ENCODE measurements at regions not wholly inside any gene's neighbourhood (a gene's known extent, or its start where the extent isn't known, plus 50 kb on each side); places are given as distances from the start of the nearest gene placed in this dataset.

DNA sequence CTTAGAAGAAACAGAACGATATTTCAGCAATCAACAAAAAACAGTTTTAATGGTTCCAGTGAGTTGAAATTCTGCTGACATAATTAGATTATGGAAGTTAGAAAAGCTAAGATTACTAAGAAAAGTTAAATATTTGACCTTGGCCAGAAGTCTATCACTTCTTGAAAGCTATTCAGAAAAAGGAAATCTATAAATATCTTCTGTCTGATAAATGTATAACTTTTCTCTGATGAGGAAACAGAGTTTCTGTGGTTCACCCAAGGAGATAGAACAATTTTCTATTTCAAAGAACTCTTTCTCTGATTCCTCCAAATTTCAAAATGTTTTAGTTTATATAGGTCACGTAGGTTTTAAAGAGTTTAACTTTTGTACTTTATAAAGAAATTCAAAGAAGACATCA lies 438.4 kb upstream of the CHORDC1 start:
- intact Hi-C loops (cut with DNase I) = no loop called here
- H3K4me3 ChIP-seq = no peak overlapping the region
- no peak for ATAC-seq
- no peaks in the 10 kb centered on the region for H3K4me1 ChIP-seq
- 60% methylated on average over 2 of the region's 2 CpGs for WGBS (ENCODE audit: insufficient coverage, low coverage, low lambda C conversion rate, missing lambda C conversion rate)
- H3K9me3 ChIP-seq = no peaks in the 10 kb centered on the region
- no peak for DNase-seq
- TF ChIP-seq, protein P1, sequence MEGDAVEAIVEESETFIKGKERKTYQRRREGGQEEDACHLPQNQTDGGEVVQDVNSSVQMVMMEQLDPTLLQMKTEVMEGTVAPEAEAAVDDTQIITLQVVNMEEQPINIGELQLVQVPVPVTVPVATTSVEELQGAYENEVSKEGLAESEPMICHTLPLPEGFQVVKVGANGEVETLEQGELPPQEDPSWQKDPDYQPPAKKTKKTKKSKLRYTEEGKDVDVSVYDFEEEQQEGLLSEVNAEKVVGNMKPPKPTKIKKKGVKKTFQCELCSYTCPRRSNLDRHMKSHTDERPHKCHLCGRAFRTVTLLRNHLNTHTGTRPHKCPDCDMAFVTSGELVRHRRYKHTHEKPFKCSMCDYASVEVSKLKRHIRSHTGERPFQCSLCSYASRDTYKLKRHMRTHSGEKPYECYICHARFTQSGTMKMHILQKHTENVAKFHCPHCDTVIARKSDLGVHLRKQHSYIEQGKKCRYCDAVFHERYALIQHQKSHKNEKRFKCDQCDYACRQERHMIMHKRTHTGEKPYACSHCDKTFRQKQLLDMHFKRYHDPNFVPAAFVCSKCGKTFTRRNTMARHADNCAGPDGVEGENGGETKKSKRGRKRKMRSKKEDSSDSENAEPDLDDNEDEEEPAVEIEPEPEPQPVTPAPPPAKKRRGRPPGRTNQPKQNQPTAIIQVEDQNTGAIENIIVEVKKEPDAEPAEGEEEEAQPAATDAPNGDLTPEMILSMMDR (IDR thresholded peaks at IDR 0.05) = no peak
- no peak for TF ChIP-seq POLR2A (IDR thresholded peaks at IDR 0.05)
- no peak overlapping the region for H3K27ac ChIP-seq
- H3K27me3 ChIP-seq = no peaks in the 10 kb centered on the region
- H3K36me3 ChIP-seq = no peaks in the 10 kb centered on the region

DNA sequence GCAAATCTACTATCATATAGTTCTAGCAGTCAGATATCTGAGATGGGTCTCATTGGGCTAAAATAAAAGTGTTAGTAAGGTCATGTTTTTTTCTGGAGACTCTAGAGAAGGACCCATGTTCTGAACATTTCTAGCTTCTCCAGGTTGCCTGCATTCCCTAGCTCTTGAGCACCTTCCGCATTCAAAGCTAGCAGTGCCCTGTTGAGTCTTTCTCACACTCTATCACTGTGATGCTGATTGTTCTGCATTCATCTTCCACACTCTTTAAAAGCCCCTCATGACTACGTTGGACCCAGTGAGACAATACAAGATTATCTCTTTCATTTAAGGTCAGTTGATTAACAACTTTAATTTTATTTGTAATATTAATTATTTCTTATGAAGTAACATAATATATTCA lies 433.3 kb upstream of the CHORDC1 start:
- no peak for DNase-seq
- 69% methylated on average over 2 of the region's 2 CpGs for WGBS (ENCODE audit: insufficient coverage, low coverage, low lambda C conversion rate, missing lambda C conversion rate)
- H3K27me3 ChIP-seq = no peaks in the 10 kb centered on the region
- no peaks in the 10 kb centered on the region for H3K9me3 ChIP-seq
- TF ChIP-seq POLR2A (IDR thresholded peaks at IDR 0.05) = no peak
- TF ChIP-seq, protein P1 (IDR thresholded peaks at IDR 0.05) = no peak
- no peaks in the 10 kb centered on the region for H3K36me3 ChIP-seq
- no peaks in the 10 kb centered on the region for H3K4me1 ChIP-seq
- no peak for ATAC-seq
- no peak overlapping the region for H3K27ac ChIP-seq
- intact Hi-C loops (cut with DNase I) = no loop called here
- H3K4me3 ChIP-seq = no peak overlapping the region

DNA sequence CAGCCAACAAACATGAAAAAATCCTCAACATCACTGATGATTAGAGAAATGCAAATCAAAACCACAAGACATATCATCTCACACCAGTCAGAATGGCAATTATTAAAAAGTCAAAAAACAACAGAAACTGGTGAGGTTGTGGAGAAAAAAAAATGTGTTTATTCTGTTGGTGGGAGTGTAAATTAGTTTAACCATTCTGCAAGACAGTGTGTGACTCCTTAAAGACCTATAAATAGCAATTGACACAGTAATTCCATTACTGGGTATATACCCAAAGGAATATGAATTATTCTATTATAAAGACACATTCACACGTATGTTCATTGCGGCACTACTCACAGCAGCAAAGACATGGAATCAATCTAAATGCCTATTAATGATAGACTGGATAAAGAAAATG lies 427.3 kb upstream of the CHORDC1 start:
- no peak overlapping the region for H3K4me3 ChIP-seq
- no peak overlapping the region for H3K27ac ChIP-seq
- DNase-seq (no peak), ATAC-seq (no peak)
- no peaks in the 10 kb centered on the region for H3K9me3 ChIP-seq
- no peaks in the 10 kb centered on the region for H3K27me3 ChIP-seq
- H3K36me3 ChIP-seq = no peaks in the 10 kb centered on the region
- H3K4me1 ChIP-seq = no peaks in the 10 kb centered on the region
- intact Hi-C loops (cut with DNase I) = no loop called here
- TF ChIP-seq POLR2A (IDR thresholded peaks at IDR 0.05) = no peak
- TF ChIP-seq, protein P1 (IDR thresholded peaks at IDR 0.05) = no peak
- 90% methylated on average over 2 of the region's 2 CpGs for WGBS (ENCODE audit: insufficient coverage, low coverage, low lambda C conversion rate, missing lambda C conversion rate)

DNA sequence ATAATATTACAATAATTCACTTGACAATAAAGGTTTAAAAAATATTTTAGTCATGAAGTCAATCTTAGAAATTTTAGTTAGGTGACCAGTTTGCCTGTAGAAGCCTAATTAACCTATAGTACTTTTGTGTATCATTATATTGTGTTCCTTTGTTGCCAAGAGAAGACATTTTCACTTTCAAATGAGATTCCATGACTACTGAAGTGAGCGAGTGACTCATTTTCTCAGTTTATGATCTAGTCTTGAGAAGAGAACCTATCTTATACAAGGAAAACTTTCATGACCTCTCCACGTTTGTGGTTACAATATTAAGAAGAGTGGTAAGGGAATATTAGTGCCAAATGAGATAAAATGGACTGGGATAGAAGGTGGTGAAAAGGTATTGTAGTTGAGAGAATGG lies 423.9 kb upstream of the CHORDC1 start:
- H3K9me3 ChIP-seq = no peaks in the 10 kb centered on the region
- DNase-seq = no peak
- no peak overlapping the region for H3K27ac ChIP-seq
- 66% methylated on average over 2 of the region's 2 CpGs for WGBS (ENCODE audit: insufficient coverage, low coverage, low lambda C conversion rate, missing lambda C conversion rate)
- no peak for ATAC-seq
- H3K27me3 ChIP-seq = no peaks in the 10 kb centered on the region
- intact Hi-C loops (cut with DNase I) = no loop called here
- H3K36me3 ChIP-seq = no peaks in the 10 kb centered on the region
- no peak overlapping the region for H3K4me3 ChIP-seq
- TF ChIP-seq POLR2A (IDR thresholded peaks at IDR 0.05) = no peak
- TF ChIP-seq, protein P1 (IDR thresholded peaks at IDR 0.05) = no peak
- H3K4me1 ChIP-seq = no peaks in the 10 kb centered on the region

DNA sequence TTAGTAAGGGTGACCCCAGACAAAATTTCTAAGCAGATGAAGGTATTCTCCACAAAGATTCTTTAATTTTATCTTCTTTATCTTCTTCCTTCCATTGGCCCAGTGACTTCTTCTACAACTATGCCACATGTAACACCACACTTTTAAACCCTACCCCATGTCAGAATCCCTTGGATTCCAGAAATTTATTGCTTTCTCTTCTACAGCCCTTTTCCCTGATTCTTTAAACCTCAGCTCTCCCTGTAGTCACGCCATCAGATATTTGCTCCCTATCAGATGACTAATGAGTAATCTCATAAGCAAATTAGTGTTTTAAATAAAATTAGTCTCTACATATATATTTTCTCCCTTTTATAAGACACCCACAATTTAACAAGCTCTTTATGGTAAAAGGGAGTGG lies 423.4 kb upstream of the CHORDC1 start:
- 73% methylated on average over 1 of the region's 1 CpG for WGBS (ENCODE audit: insufficient coverage, low coverage, low lambda C conversion rate, missing lambda C conversion rate)
- intact Hi-C loops (cut with DNase I) = no loop called here

More for the DNA sequence above, 423.4 kb upstream of the CHORDC1 start:
- H3K27me3 ChIP-seq = no peaks in the 10 kb centered on the region
- TF ChIP-seq, protein P1 (IDR thresholded peaks at IDR 0.05) = no peak
- no peak for TF ChIP-seq POLR2A (IDR thresholded peaks at IDR 0.05)
- no peaks in the 10 kb centered on the region for H3K9me3 ChIP-seq
- no peaks in the 10 kb centered on the region for H3K36me3 ChIP-seq
- ATAC-seq (no peak), DNase-seq (no peak)
- H3K27ac ChIP-seq = no peak overlapping the region
- H3K4me3 ChIP-seq = no peak overlapping the region
- H3K4me1 ChIP-seq = no peaks in the 10 kb centered on the region
